IMR-90 (cell line): ENCODE measurements at regions not wholly inside any gene's neighbourhood (a gene's known extent, or its start where the extent isn't known, plus 50 kb on each side); places are given as distances from the start of the nearest gene placed in this dataset.
A peak's percentile ranks its signal among the peaks of the same experiment; 100 is the strongest.

Source experiments
- ATAC-seq: fragments of 200-7000 bp; cut with Tn5 transposase; 2 replicates; pipeline ENCODE4 v1.9.1; 2020; ENCODE audit warnings: low read depth, mild to moderate bottlenecking, moderate library complexity
- BruUV-seq: library from RNA; stranded (reverse); fragments of 400-500 nt; replicated peaks from 2 replicates; lab custom pipeline; 2021; lab: Mats Ljungman, UMichigan
- CTCF ChIA-PET: fragments of 300-600 bp; formaldehyde crosslinking; extraction: SDS; loops from one replicate; lab custom pipeline; 2021; ENCODE audit warnings: antibody characterized with exemption; lab: Yijun Ruan, JAX
- POLR2A ChIA-PET: fragments of 300-600 bp; sonication (Branson Sonifier 250); formaldehyde crosslinking; loops from one replicate; lab custom pipeline; 2022; ENCODE audit warnings: antibody characterized with exemption; ENCODE audit not compliant: unreplicated experiment; lab: Charles Lee
- DNase-seq: peaks from one replicate; pipeline ENCODE4 v3.0.0; 2013
- H2AFZ ChIP-seq: replicated peaks from 2 replicates; pipeline ENCODE3; 2013; ENCODE audit warnings: low read length, mild to moderate bottlenecking; ENCODE audit not compliant: poor library complexity
- H2AK5ac ChIP-seq: 2 replicates; pipeline ENCODE4 v1.6.1; 2013; ENCODE audit warnings: low read depth, low read length, inconsistent platforms
- H2AK9ac ChIP-seq: replicated peaks from 2 replicates; pipeline ENCODE3; 2013; ENCODE audit warnings: mild to moderate bottlenecking, low read depth, low read length, moderate library complexity; ENCODE audit not compliant: poor library complexity
- H2BK120ac ChIP-seq: 2 replicates; pipeline ENCODE4 v1.6.1; 2013; ENCODE audit warnings: low read depth, low read length, inconsistent platforms
- H2BK15ac ChIP-seq: 3 replicates; pipeline ENCODE4 v1.6.1; 2013; ENCODE audit warnings: low read depth, low read length, inconsistent platforms
- H2BK20ac ChIP-seq: 2 replicates; pipeline ENCODE4 v1.6.1; 2013; ENCODE audit warnings: low read depth, mild to moderate bottlenecking, inconsistent platforms, low read length, moderate library complexity
- H2BK5ac ChIP-seq: 2 replicates; pipeline ENCODE4 v1.6.1; 2013; ENCODE audit warnings: mild to moderate bottlenecking, low read depth, low read length, inconsistent platforms; ENCODE audit not compliant: poor library complexity, severe bottlenecking
- H3K14ac ChIP-seq: replicated peaks from 2 replicates; pipeline ENCODE4 v1.6.1; 2013; ENCODE audit warnings: low read depth, low read length, inconsistent platforms
- H3K18ac ChIP-seq: 2 replicates; pipeline ENCODE4 v1.6.1; 2013; ENCODE audit warnings: low read depth, low read length, control low read depth
- H3K23ac ChIP-seq: 2 replicates; pipeline ENCODE4 v1.6.1; 2013; ENCODE audit warnings: low read depth, low read length, inconsistent platforms
- H3K27ac ChIP-seq: 2 replicates; pipeline ENCODE4 v1.5.1; 2013; ENCODE audit warnings: mild to moderate bottlenecking, control low read depth, low read length; ENCODE audit not compliant: insufficient read depth
- H3K27me3 ChIP-seq: 2 replicates; pipeline ENCODE4 v1.6.1; 2013; ENCODE audit warnings: low read length; ENCODE audit not compliant: control insufficient read depth, insufficient read depth
- H3K36me3 ChIP-seq: 2 replicates; pipeline ENCODE4 v1.6.1; 2013; ENCODE audit warnings: low read length, mixed read lengths; ENCODE audit not compliant: control insufficient read depth, insufficient read depth
- H3K4ac ChIP-seq: 2 replicates; pipeline ENCODE4 v1.6.1; 2013; ENCODE audit warnings: low read depth, low read length, inconsistent platforms
- H3K4me1 ChIP-seq: 2 replicates; pipeline ENCODE4 v1.6.1; 2013; ENCODE audit warnings: low read length, mixed read lengths; ENCODE audit not compliant: control insufficient read depth, insufficient read depth
- H3K4me2 ChIP-seq: 2 replicates; pipeline ENCODE4 v1.6.1; 2013; ENCODE audit warnings: low read depth, mild to moderate bottlenecking, control low read depth, low read length, moderate library complexity
- H3K4me3 ChIP-seq: 2 replicates; pipeline ENCODE4 v1.5.1; 2013; ENCODE audit warnings: low read depth, mild to moderate bottlenecking, control low read depth, low read length, moderate library complexity; ENCODE audit not compliant: insufficient read depth
- H3K56ac ChIP-seq: 2 replicates; pipeline ENCODE4 v1.6.1; 2013; ENCODE audit warnings: low read length, inconsistent platforms; ENCODE audit not compliant: insufficient read depth; ENCODE audit errors: extremely low read depth
- H3K79me1 ChIP-seq, 2 experiments: 2 replicates each; pipeline ENCODE4 v1.6.1; 2013; ENCODE audit warnings: low read length in 2 of 2, inconsistent platforms in 1 of 2, low read depth in 1 of 2
- H3K9ac ChIP-seq: 2 replicates; pipeline ENCODE4 v1.6.1; 2013; ENCODE audit warnings: low read depth, low read length, control low read depth
- H3K9me1 ChIP-seq: 2 replicates; pipeline ENCODE4 v1.6.1; 2013; ENCODE audit warnings: low read length, inconsistent platforms; ENCODE audit not compliant: insufficient read depth
- H3K9me3 ChIP-seq: 2 replicates; pipeline ENCODE4 v1.6.1; 2013; ENCODE audit warnings: low read length; ENCODE audit not compliant: control insufficient read depth, insufficient read depth
- H4K20me1 ChIP-seq: 2 replicates; pipeline ENCODE4 v1.6.1; 2013; ENCODE audit warnings: low read length, inconsistent platforms; ENCODE audit not compliant: insufficient read depth
- H4K5ac ChIP-seq: 2 replicates; pipeline ENCODE4 v1.6.1; 2013; ENCODE audit warnings: mild to moderate bottlenecking, low read depth, low read length, control low read depth
- H4K8ac ChIP-seq, 2 experiments: 2 replicates each; pipeline ENCODE4 v1.6.1; 2013; ENCODE audit warnings: low read depth in 2 of 2, low read length in 2 of 2, control low read depth in 1 of 2, inconsistent platforms in 1 of 2
- H4K91ac ChIP-seq: 2 replicates; pipeline ENCODE4 v1.6.1; 2013; ENCODE audit warnings: low read depth, low read length, inconsistent platforms; ENCODE audit not compliant: insufficient read depth
- BHLHE40 ChIP-seq: fragments of 150-350 bp; IDR thresholded peaks from 2 replicates; pipeline ENCODE4 v1.6.1; 2016; ENCODE audit warnings: mild to moderate bottlenecking, low read depth, low read length
- CEBPB ChIP-seq: IDR thresholded peaks from 2 replicates; pipeline ENCODE4 v1.6.1; 2012; ENCODE audit warnings: low read depth, low read length, improper control_type of control experiment
- MXI1 ChIP-seq: IDR thresholded peaks from 2 replicates; pipeline ENCODE4 v1.6.1; 2012; ENCODE audit warnings: low read depth, mild to moderate bottlenecking, low read length, moderate library complexity, borderline replicate concordance
- POLR2A ChIP-seq: IDR thresholded peaks from 2 replicates; pipeline ENCODE4 v1.6.1; 2012; ENCODE audit warnings: mild to moderate bottlenecking, low read depth, low read length
- RCOR1 ChIP-seq: IDR thresholded peaks from 2 replicates; pipeline ENCODE4 v1.6.1; 2012; ENCODE audit warnings: mild to moderate bottlenecking, low read length, improper control_type of control experiment; ENCODE audit not compliant: insufficient replicate concordance
- WGBS, 2 experiments: methylation state at CpG; one replicate each; pipeline versions ENCODE4 v1.1.5 to v1.1.7; 2013; ENCODE audit warnings: missing lambda C conversion rate in 2 of 2; ENCODE audit not compliant: insufficient read length in 1 of 2; ENCODE audit errors: extremely low coverage in 2 of 2; 5-methylcytosine and 5-hydroxymethylcytosine counted together
- dilution Hi-C: fragments of 300-500 bp; cut with HindIII; formaldehyde crosslinking; loops from one replicate; pipeline ENCODE4 v1.14.3; 2018; ENCODE audit warnings: low sequenced_read_pairs; ENCODE audit not compliant: unreplicated experiment
- in situ Hi-C: fragments of 300-500 bp; cut with MboI; formaldehyde crosslinking; loops from 3 replicates; pipeline ENCODE4 v1.14.3; 2019; ENCODE audit warnings: low sequenced_read_pairs, inconsistent platforms, mixed read lengths
- intact Hi-C: fragments of 100-400 bp; cut with micrococcal nuclease; formaldehyde crosslinking; loops from 2 replicates; pipeline ENCODE4 v1.10.0; 2022
- TF ChIP-seq, protein P1 (sequence below): conservative IDR thresholded peaks from 2 replicates; pipeline ENCODE4 v1.5.1; 2012; ENCODE audit warnings: mild to moderate bottlenecking, low read depth, low read length, improper control_type of control experiment
- TF ChIP-seq, protein P2 (sequence below): fragments of 150-350 bp; IDR thresholded peaks from 2 replicates; pipeline ENCODE4 v1.6.1; 2017; ENCODE audit warnings: mild to moderate bottlenecking, antibody characterized with exemption, low read length, low read depth

DNA sequence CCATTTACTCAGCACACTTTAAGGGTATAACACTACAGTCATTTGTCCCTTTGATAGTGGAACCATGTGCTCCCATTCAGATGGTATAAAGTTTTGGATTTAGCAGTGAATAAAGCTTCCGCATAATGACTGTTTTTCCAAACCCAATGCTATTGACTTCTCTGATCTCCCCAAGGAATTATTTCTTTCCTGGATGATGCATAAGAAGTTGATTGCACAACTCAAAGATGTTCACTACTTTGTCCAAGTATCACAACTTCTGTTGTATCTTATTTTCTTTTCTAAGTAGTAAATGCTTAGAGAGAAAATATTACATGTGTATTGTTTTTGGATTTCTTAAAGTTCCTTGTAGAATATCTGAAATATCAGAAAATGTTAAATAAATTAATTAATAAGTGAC, 300.2 kb downstream of the GPM6A start:
- H3K4ac ChIP-seq: no peak overlapping the region
- H3K56ac ChIP-seq: no peak overlapping the region
- no peak overlapping the region for H3K27ac ChIP-seq
- POLR2A ChIA-PET: no interaction called here
- H3K9me1 ChIP-seq: no peaks in the 10 kb centered on the region
- H2AK5ac ChIP-seq: no peak overlapping the region
- H3K23ac ChIP-seq: no peak overlapping the region
- H3K4me2 ChIP-seq: no peak overlapping the region
- H4K8ac ChIP-seq: no peak overlapping the region
- H4K20me1 ChIP-seq: no peaks in the 10 kb centered on the region
- no peak overlapping the region for H3K14ac ChIP-seq
- TF ChIP-seq, protein P1, sequence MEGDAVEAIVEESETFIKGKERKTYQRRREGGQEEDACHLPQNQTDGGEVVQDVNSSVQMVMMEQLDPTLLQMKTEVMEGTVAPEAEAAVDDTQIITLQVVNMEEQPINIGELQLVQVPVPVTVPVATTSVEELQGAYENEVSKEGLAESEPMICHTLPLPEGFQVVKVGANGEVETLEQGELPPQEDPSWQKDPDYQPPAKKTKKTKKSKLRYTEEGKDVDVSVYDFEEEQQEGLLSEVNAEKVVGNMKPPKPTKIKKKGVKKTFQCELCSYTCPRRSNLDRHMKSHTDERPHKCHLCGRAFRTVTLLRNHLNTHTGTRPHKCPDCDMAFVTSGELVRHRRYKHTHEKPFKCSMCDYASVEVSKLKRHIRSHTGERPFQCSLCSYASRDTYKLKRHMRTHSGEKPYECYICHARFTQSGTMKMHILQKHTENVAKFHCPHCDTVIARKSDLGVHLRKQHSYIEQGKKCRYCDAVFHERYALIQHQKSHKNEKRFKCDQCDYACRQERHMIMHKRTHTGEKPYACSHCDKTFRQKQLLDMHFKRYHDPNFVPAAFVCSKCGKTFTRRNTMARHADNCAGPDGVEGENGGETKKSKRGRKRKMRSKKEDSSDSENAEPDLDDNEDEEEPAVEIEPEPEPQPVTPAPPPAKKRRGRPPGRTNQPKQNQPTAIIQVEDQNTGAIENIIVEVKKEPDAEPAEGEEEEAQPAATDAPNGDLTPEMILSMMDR: no peak
- TF ChIP-seq, protein P2, sequence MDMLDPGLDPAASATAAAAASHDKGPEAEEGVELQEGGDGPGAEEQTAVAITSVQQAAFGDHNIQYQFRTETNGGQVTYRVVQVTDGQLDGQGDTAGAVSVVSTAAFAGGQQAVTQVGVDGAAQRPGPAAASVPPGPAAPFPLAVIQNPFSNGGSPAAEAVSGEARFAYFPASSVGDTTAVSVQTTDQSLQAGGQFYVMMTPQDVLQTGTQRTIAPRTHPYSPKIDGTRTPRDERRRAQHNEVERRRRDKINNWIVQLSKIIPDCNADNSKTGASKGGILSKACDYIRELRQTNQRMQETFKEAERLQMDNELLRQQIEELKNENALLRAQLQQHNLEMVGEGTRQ: no peak
- TF ChIP-seq POLR2A (no peak), MXI1 (no peak), CEBPB (peak; percentile 45), RCOR1 (no peak), BHLHE40 (no peak)
- H4K91ac ChIP-seq: no peak overlapping the region
- in situ Hi-C loops: no loop called here
- no peaks in the 10 kb centered on the region for H3K79me1 ChIP-seq
- dilution Hi-C loops: no loop called here
- no peak overlapping the region for H3K4me3 ChIP-seq
- no peaks in the 10 kb centered on the region for H3K4me1 ChIP-seq
- no CpG with 5 or more reads among the region's 1 CpG for WGBS, 2 experiments
- H2BK20ac ChIP-seq: no peak overlapping the region
- no peak overlapping the region for H2BK120ac ChIP-seq
- H4K5ac ChIP-seq: no peak overlapping the region
- intact Hi-C loops: no loop called here
- H2BK5ac ChIP-seq: no peak overlapping the region
- H3K27me3 ChIP-seq: no peaks in the 10 kb centered on the region
- CTCF ChIA-PET: no interaction called here
- H3K9ac ChIP-seq: no peak overlapping the region
- ATAC-seq (no peak), DNase-seq (no peak)
- H3K9me3 ChIP-seq: no peaks in the 10 kb centered on the region
- no TSS peak for BruUV-seq
- no peak overlapping the region for H3K18ac ChIP-seq
- H3K36me3 ChIP-seq: no peaks in the 10 kb centered on the region
- H2AK9ac ChIP-seq: no peak overlapping the region
- no peak overlapping the region for H2BK15ac ChIP-seq
- no peak overlapping the region for H2AFZ ChIP-seq
